Liver (tissue), 3 donors: ENCODE measurements at regions not wholly inside any gene's neighbourhood (a gene's known extent, or its start where the extent isn't known, plus 50 kb on each side); places are given as distances from the start of the nearest gene placed in this dataset.

Source experiments
- GABPA ChIP-seq, 2 donors: IDR thresholded peaks in 1 of 2; conservative IDR thresholded peaks in 1 of 2; 2 replicates each; pipeline ENCODE4 v1.6.1; 2016; ENCODE audit warnings: antibody characterized with exemption in 2 of 2, mild to moderate bottlenecking in 1 of 2, moderate library complexity in 1 of 2
- HNF4A ChIP-seq, 2 donors: conservative IDR thresholded peaks; 2 replicates each; pipeline ENCODE4 v1.6.1; 2016; ENCODE audit warnings: antibody characterized with exemption in 2 of 2, mild to moderate bottlenecking in 2 of 2
- HNF4G ChIP-seq: IDR thresholded peaks from 2 replicates; pipeline ENCODE4 v1.6.1; 2016; ENCODE audit warnings: antibody characterized with exemption
- JUND ChIP-seq, 2 donors: IDR thresholded peaks; 2 replicates each; pipeline ENCODE4 v1.6.1; 2016; ENCODE audit warnings: antibody characterized with exemption in 2 of 2
- MAX ChIP-seq: IDR thresholded peaks from 2 replicates; pipeline ENCODE4 v1.6.1; 2016; ENCODE audit warnings: antibody characterized with exemption
- NR2F2 ChIP-seq: IDR thresholded peaks from 2 replicates; pipeline ENCODE4 v1.6.1; 2016; ENCODE audit warnings: antibody characterized with exemption
- TAF1 ChIP-seq: conservative IDR thresholded peaks from 2 replicates; pipeline ENCODE4 v1.6.1; 2016; ENCODE audit warnings: antibody characterized with exemption, mild to moderate bottlenecking
- TF ChIP-seq, protein P1 (sequence below): fragments of 150-350 bp; IDR thresholded peaks from 2 replicates; pipeline ENCODE4 v1.5.1; 2017; ENCODE audit warnings: improper control_type of control experiment, low read depth, low read length; ENCODE audit not compliant: missing input control
- TF ChIP-seq, protein P2 (sequence below): IDR thresholded peaks from 2 replicates; pipeline ENCODE4 v1.6.1; 2016; ENCODE audit warnings: antibody characterized with exemption, mild to moderate bottlenecking
- donor health status: healthy.
- donor health status: healthy.

- TF ChIP-seq, protein P1, sequence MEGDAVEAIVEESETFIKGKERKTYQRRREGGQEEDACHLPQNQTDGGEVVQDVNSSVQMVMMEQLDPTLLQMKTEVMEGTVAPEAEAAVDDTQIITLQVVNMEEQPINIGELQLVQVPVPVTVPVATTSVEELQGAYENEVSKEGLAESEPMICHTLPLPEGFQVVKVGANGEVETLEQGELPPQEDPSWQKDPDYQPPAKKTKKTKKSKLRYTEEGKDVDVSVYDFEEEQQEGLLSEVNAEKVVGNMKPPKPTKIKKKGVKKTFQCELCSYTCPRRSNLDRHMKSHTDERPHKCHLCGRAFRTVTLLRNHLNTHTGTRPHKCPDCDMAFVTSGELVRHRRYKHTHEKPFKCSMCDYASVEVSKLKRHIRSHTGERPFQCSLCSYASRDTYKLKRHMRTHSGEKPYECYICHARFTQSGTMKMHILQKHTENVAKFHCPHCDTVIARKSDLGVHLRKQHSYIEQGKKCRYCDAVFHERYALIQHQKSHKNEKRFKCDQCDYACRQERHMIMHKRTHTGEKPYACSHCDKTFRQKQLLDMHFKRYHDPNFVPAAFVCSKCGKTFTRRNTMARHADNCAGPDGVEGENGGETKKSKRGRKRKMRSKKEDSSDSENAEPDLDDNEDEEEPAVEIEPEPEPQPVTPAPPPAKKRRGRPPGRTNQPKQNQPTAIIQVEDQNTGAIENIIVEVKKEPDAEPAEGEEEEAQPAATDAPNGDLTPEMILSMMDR = no peak
- TF ChIP-seq NR2F2 = no peak
- TF ChIP-seq JUND (IDR thresholded peaks at IDR 0.05) = no peak
- TF ChIP-seq GABPA (IDR thresholded peaks at IDR 0.05 in 1 of 2, conservative IDR thresholded peaks at IDR 0.05 in 1 of 2) = no peak
- no peak for TF ChIP-seq MAX
- TF ChIP-seq HNF4G = no peak
- no peak for TF ChIP-seq HNF4A (conservative IDR thresholded peaks at IDR 0.05)
- TF ChIP-seq, protein P2, sequence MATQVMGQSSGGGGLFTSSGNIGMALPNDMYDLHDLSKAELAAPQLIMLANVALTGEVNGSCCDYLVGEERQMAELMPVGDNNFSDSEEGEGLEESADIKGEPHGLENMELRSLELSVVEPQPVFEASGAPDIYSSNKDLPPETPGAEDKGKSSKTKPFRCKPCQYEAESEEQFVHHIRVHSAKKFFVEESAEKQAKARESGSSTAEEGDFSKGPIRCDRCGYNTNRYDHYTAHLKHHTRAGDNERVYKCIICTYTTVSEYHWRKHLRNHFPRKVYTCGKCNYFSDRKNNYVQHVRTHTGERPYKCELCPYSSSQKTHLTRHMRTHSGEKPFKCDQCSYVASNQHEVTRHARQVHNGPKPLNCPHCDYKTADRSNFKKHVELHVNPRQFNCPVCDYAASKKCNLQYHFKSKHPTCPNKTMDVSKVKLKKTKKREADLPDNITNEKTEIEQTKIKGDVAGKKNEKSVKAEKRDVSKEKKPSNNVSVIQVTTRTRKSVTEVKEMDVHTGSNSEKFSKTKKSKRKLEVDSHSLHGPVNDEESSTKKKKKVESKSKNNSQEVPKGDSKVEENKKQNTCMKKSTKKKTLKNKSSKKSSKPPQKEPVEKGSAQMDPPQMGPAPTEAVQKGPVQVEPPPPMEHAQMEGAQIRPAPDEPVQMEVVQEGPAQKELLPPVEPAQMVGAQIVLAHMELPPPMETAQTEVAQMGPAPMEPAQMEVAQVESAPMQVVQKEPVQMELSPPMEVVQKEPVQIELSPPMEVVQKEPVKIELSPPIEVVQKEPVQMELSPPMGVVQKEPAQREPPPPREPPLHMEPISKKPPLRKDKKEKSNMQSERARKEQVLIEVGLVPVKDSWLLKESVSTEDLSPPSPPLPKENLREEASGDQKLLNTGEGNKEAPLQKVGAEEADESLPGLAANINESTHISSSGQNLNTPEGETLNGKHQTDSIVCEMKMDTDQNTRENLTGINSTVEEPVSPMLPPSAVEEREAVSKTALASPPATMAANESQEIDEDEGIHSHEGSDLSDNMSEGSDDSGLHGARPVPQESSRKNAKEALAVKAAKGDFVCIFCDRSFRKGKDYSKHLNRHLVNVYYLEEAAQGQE = no peak
- no peak for TF ChIP-seq TAF1
These were observed 177.9 kb upstream of the KCNN2 start for GRCh38 chr5:114184006-114184405.
